G401.6 (cell line): ENCODE measurements at regions not wholly inside any gene's neighbourhood (a gene's known extent, or its start where the extent isn't known, plus 50 kb on each side); places are given as distances from the start of the nearest gene placed in this dataset.
"Not testable (repeated sequence)": the region's sequence is repeated elsewhere in the genome, so short reads cannot be mapped to it uniquely, and the experiment has no call there.

ENCODE experiments used
- FAIRE-seq: peaks from 2 replicates; lab custom pipeline; 2012; peaks lifted over from hg19 to GRCh38; lab: Jason Lieb, UNC

GRCh38 chr5:124902097-124902821 is 155.8 kb upstream of the ZNF608 start:
- no peak for FAIRE-seq

- no peak for FAIRE-seq
These were observed 159.1 kb upstream of the ZNF608 start for GRCh38 chr5:124905256-124906130.

- FAIRE-seq = no peak
These were observed 160.1 kb upstream of the ZNF608 start for GRCh38 chr5:124906339-124907097.

- no peak for FAIRE-seq
These were observed 160.7 kb upstream of the ZNF608 start for GRCh38 chr5:124907098-124907644.

GRCh38 chr5:124908581-124909451 is 162.4 kb upstream of the ZNF608 start:
- no peak for FAIRE-seq

GRCh38 chr5:124909734-124910133 is 163.3 kb upstream of the ZNF608 start:
- no peak for FAIRE-seq

- FAIRE-seq = no peak
These were observed 164.0 kb upstream of the ZNF608 start for GRCh38 chr5:124910354-124911016.

- FAIRE-seq = no peak
These were observed 166.3 kb upstream of the ZNF608 start for GRCh38 chr5:124912638-124913328.

GRCh38 chr5:124913329-124913653 is 166.9 kb upstream of the ZNF608 start:
- no peak for FAIRE-seq

- not testable (repeated sequence) for FAIRE-seq
These were observed 169.9 kb upstream of the ZNF608 start for GRCh38 chr5:124916313-124916712.

GRCh38 chr5:124918618-124919017 is 172.2 kb upstream of the ZNF608 start:
- no peak for FAIRE-seq

- FAIRE-seq = no peak
These were observed 172.6 kb upstream of the ZNF608 start for GRCh38 chr5:124919076-124919475.

- FAIRE-seq = no peak
These were observed 173.5 kb upstream of the ZNF608 start for GRCh38 chr5:124919747-124920525.

- FAIRE-seq = no peak
These were observed 174.6 kb upstream of the ZNF608 start for GRCh38 chr5:124920909-124921666.

GRCh38 chr5:124921694-124922093 is 175.3 kb upstream of the ZNF608 start:
- no peak for FAIRE-seq

- FAIRE-seq = no peak
These were observed 176.0 kb upstream of the ZNF608 start for GRCh38 chr5:124922255-124922975.

- FAIRE-seq = no peak
These were observed 176.7 kb upstream of the ZNF608 start for GRCh38 chr5:124923131-124923530.

GRCh38 chr5:124924729-124925128 is 178.3 kb upstream of the ZNF608 start:
- FAIRE-seq = no peak
